HG02623 (cell line): ENCODE measurements at regions not wholly inside any gene's neighbourhood (a gene's known extent, or its start where the extent isn't known, plus 50 kb on each side); places are given as distances from the start of the nearest gene placed in this dataset.
"Not testable (repeated sequence)": the region's sequence is repeated elsewhere in the genome, so short reads cannot be mapped to it uniquely, and the experiment has no call there.

Experiments
- ATAC-seq: cut with Tn5 transposase; IDR thresholded peaks from one replicate; pipeline ENCODE4 v1.9.1; 2021; ENCODE audit warnings: moderate library complexity; ENCODE audit not compliant: unreplicated experiment

GRCh38 chr7:118878336-118878735, 653.8 kb downstream of the ANKRD7 start:
- ATAC-seq = no peak

- no peak for ATAC-seq
Measured at GRCh38 chr7:118898284-118898683, 673.8 kb downstream of the ANKRD7 start.

GRCh38 chr7:118902600-118902999, 678.1 kb downstream of the ANKRD7 start:
- ATAC-seq = no peak

GRCh38 chr7:118907911-118908527, 683.5 kb downstream of the ANKRD7 start:
- no peak for ATAC-seq

GRCh38 chr7:118916120-118916519, 691.6 kb downstream of the ANKRD7 start:
- not testable (repeated sequence) for ATAC-seq

- ATAC-seq = no peak
Measured at GRCh38 chr7:118918556-118918955, 694.1 kb downstream of the ANKRD7 start.

GRCh38 chr7:118938845-118939244, 714.3 kb downstream of the ANKRD7 start:
- ATAC-seq = no peak

- ATAC-seq = no peak
Measured at GRCh38 chr7:118944271-118944670, 719.8 kb downstream of the ANKRD7 start.

- ATAC-seq = no peak
Measured at GRCh38 chr7:118945911-118946682, 721.6 kb downstream of the ANKRD7 start.

- no peak for ATAC-seq
Measured at GRCh38 chr7:118948508-118948907, 724.0 kb downstream of the ANKRD7 start.

- no peak for ATAC-seq
Measured at GRCh38 chr7:118949031-118949430, 724.5 kb downstream of the ANKRD7 start.

GRCh38 chr7:118956285-118956684, 731.8 kb downstream of the ANKRD7 start:
- ATAC-seq = not testable (repeated sequence)

- no peak for ATAC-seq
Measured at GRCh38 chr7:118969370-118969769, 744.9 kb downstream of the ANKRD7 start.

GRCh38 chr7:118971706-118972105, 747.2 kb downstream of the ANKRD7 start:
- ATAC-seq = no peak

GRCh38 chr7:118974836-118975235, 750.3 kb downstream of the ANKRD7 start:
- ATAC-seq = no peak

- no peak for ATAC-seq
Measured at GRCh38 chr7:118995350-118995749, 770.8 kb downstream of the ANKRD7 start.

GRCh38 chr7:119007236-119007635, 782.7 kb downstream of the ANKRD7 start:
- ATAC-seq = no peak

GRCh38 chr7:119010635-119011034, 786.1 kb downstream of the ANKRD7 start:
- ATAC-seq = no peak

- ATAC-seq = no peak
Measured at GRCh38 chr7:119026391-119026790, 801.9 kb downstream of the ANKRD7 start.

- no peak for ATAC-seq
Measured at GRCh38 chr7:119028736-119029135, 804.2 kb downstream of the ANKRD7 start.

- ATAC-seq = not testable (repeated sequence)
Measured at GRCh38 chr7:119032136-119032535, 807.6 kb downstream of the ANKRD7 start.

GRCh38 chr7:119033641-119034040, 809.1 kb downstream of the ANKRD7 start:
- ATAC-seq = no peak
